HepG2 (cell line): ENCODE measurements at regions not wholly inside any gene's neighbourhood (a gene's known extent, or its start where the extent isn't known, plus 50 kb on each side); places are given as distances from the start of the nearest gene placed in this dataset.

ENCODE experiments used
- ATAC-seq: fragments of 200-7000 bp; cut with Tn5 transposase; 3 replicates; pipeline ENCODE4 v1.9.1; 2020; ENCODE audit warnings: mild to moderate bottlenecking, moderate library complexity
- BruUV-seq: library from RNA; stranded (reverse); fragments of 400-500 nt; replicated peaks from 2 replicates; lab custom pipeline; 2021; lab: Mats Ljungman, UMichigan
- CTCF ChIA-PET: fragments of 300-600 bp; formaldehyde crosslinking; extraction: SDS; loops from one replicate; lab custom pipeline; 2021; ENCODE audit warnings: low total read pairs, inconsistent platforms, low intra/inter-chr PET ratio; lab: Yijun Ruan, JAX
- POLR2A ChIA-PET: fragments of 350-600 bp; sonication (Branson Sonifier 250); formaldehyde crosslinking; loops from one replicate; lab custom pipeline; 2020; ENCODE audit warnings: antibody characterized with exemption, inconsistent platforms; lab: Yijun Ruan, JAX
- DNase-seq: peaks from one replicate; pipeline ENCODE4 v3.0.0-alpha.2; 2015; ENCODE audit warnings: low spot score
- FAIRE-seq: peaks from 3 replicates; lab custom pipeline; 2011; peaks lifted over from hg19 to GRCh38; lab: Jason Lieb, UNC
- H2AFZ ChIP-seq: one replicate; pipeline ENCODE4 v1.6.1; 2011; ENCODE audit warnings: low read length, inconsistent platforms
- H3K27ac ChIP-seq: fragments of 300-600 bp; 3 replicates; pipeline ENCODE4 v1.8.0; 2011; ENCODE audit warnings: mixed run types, mild to moderate bottlenecking, mixed read lengths, low read length, inconsistent platforms; ENCODE audit not compliant: insufficient read depth; ENCODE audit errors: extremely low read length
- H3K27me3 ChIP-seq, 2 experiments: fragments of 200-600 bp in 1 of 2; 2 replicates in 1 of 2; 3 replicates in 1 of 2; pipeline versions ENCODE4 v1.6.0 to v1.8.0; 2011; ENCODE audit warnings: low read length in 2 of 2, mild to moderate bottlenecking in 2 of 2, moderate library complexity in 2 of 2, inconsistent platforms in 1 of 2; ENCODE audit not compliant: insufficient read depth in 2 of 2, control insufficient read depth in 1 of 2
- H3K36me3 ChIP-seq, 2 experiments: fragments of 200-600 bp in 1 of 2; replicated peaks in 1 of 2; 2 replicates in 1 of 2; 3 replicates in 1 of 2; pipeline versions ENCODE4 v1.5.1 to v1.8.0; 2011; ENCODE audit warnings: low read length in 2 of 2, inconsistent platforms in 1 of 2; ENCODE audit not compliant: insufficient read depth in 2 of 2, control insufficient read depth in 1 of 2
- H3K4me1 ChIP-seq: 2 replicates; pipeline ENCODE4 v1.5.1; 2012; ENCODE audit warnings: low read length, inconsistent platforms; ENCODE audit not compliant: insufficient read depth
- H3K4me2 ChIP-seq: 2 replicates; pipeline ENCODE4 v1.6.0; 2011; ENCODE audit warnings: low read depth, low read length, inconsistent platforms
- H3K4me3 ChIP-seq, 3 experiments: fragments of 200-600 bp in 1 of 3; sonication (generic), shearing (Covaris generic) in 1 of 3; replicated peaks in 1 of 3; 2 replicates each; pipeline ENCODE4 v1.5.1; 2011 to 2016; ENCODE audit warnings: low read length in 3 of 3, inconsistent platforms in 2 of 3, low read depth in 2 of 3, mild to moderate bottlenecking in 2 of 3, control low read depth in 1 of 3, mixed read lengths in 1 of 3; ENCODE audit not compliant: insufficient read depth in 1 of 3
- H3K79me2 ChIP-seq: one replicate; pipeline ENCODE4 v1.6.1; 2011; ENCODE audit warnings: low read length, inconsistent platforms; ENCODE audit not compliant: insufficient read depth
- H3K9ac ChIP-seq: 2 replicates; pipeline ENCODE4 v1.6.0; 2011; ENCODE audit warnings: mild to moderate bottlenecking, low read depth, low read length, inconsistent platforms; ENCODE audit not compliant: insufficient read depth
- H3K9me3 ChIP-seq: 2 replicates; pipeline ENCODE4 v1.5.1; 2012; ENCODE audit warnings: mild to moderate bottlenecking, low read length
- H4K20me1 ChIP-seq: 2 replicates; pipeline ENCODE4 v1.6.0; 2011; ENCODE audit warnings: inconsistent platforms, mild to moderate bottlenecking, low read length, moderate library complexity; ENCODE audit not compliant: insufficient read depth
- AKNA ChIP-seq: sonication (generic); formaldehyde crosslinking; IDR thresholded peaks from 2 replicates; pipeline ENCODE4 v1.4.0; 2020; ENCODE audit warnings: missing genetic modification reagents, borderline replicate concordance
- FOXO1 ChIP-seq: sonication (generic); formaldehyde crosslinking; IDR thresholded peaks from 2 replicates; pipeline ENCODE4 v1.4.0; 2020; ENCODE audit warnings: missing genetic modification reagents
- KLF13 ChIP-seq: sonication (generic); formaldehyde crosslinking; IDR thresholded peaks from 2 replicates; pipeline ENCODE4 v1.4.0; 2020; ENCODE audit warnings: mild to moderate bottlenecking, missing genetic modification reagents
- NFKBIZ ChIP-seq: IDR thresholded peaks from 2 replicates; pipeline ENCODE4 v1.6.1; 2018; ENCODE audit warnings: missing genetic modification reagents, missing compliant biosample characterization
- NRL ChIP-seq: sonication (generic); formaldehyde crosslinking; IDR thresholded peaks from 2 replicates; pipeline ENCODE4 v1.5.0; 2020; ENCODE audit warnings: missing genetic modification reagents, mild to moderate bottlenecking, moderate library complexity, borderline replicate concordance
- SAP130 ChIP-seq: IDR thresholded peaks from 2 replicates; pipeline ENCODE4 v1.6.1; 2016; ENCODE audit warnings: low read depth
- ZMAT5 ChIP-seq: sonication (generic); formaldehyde crosslinking; IDR thresholded peaks from 2 replicates; pipeline ENCODE4 v1.5.0; 2020; ENCODE audit warnings: mild to moderate bottlenecking, low read depth, missing genetic modification reagents, borderline replicate concordance
- ZNF552 ChIP-seq: sonication (generic); formaldehyde crosslinking; IDR thresholded peaks from 2 replicates; pipeline ENCODE4 v1.9.0; 2022; ENCODE audit warnings: missing genetic modification reagents, mild to moderate bottlenecking, borderline replicate concordance
- ZNF792 ChIP-seq: IDR thresholded peaks from 2 replicates; pipeline ENCODE4 v1.6.1; 2016
- in situ Hi-C: cut with HindIII; loops from 2 replicates; pipeline ENCODE4 v1.10.0; 2017; ENCODE audit warnings: low pct_unique_long_range_greater_than_20kb; ENCODE audit not compliant: extremely low pct_ligation_motif_present
- intact Hi-C: fragments of 100-400 bp; cut with micrococcal nuclease; formaldehyde crosslinking; loops from one replicate; pipeline ENCODE4 v1.10.0; 2022; ENCODE audit not compliant: unreplicated experiment
- TF ChIP-seq, protein P1 (sequence below): sonication (generic); formaldehyde crosslinking; IDR thresholded peaks from 2 replicates; pipeline ENCODE4 v1.8.0; 2022; ENCODE audit warnings: mild to moderate bottlenecking, missing genetic modification reagents, moderate library complexity

DNA sequence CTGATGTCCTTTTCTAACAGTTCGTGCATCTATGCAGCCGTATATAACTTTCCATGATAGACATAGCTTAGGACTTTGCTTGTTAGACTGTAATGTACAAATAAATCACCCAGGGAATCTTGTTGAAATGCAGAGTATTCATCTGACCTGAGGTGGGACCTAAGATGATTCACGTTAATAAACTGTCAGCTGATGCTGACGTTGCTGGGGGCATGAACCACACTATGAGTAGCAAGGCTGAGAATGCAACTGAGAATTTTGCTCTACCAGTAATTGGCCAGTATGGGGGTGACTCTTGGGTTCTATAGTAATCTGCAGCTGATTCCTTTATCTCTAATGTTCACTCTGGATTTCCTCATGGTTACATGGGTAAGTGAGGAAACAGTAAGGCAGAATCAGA, 130.1 kb upstream of the MALRD1 start (continued):
- TF ChIP-seq AKNA (CRISPR knock-in tag) (no peak), SAP130 (CRISPR knock-in tag) (no peak), KLF13 (no peak), NRL (no peak), ZNF552 (CRISPR knock-in tag) (no peak), FOXO1 (CRISPR knock-in tag) (no peak)
- TF ChIP-seq, protein P1, sequence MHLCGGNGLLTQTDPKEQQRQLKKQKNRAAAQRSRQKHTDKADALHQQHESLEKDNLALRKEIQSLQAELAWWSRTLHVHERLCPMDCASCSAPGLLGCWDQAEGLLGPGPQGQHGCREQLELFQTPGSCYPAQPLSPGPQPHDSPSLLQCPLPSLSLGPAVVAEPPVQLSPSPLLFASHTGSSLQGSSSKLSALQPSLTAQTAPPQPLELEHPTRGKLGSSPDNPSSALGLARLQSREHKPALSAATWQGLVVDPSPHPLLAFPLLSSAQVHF (CRISPR knock-in tag): no peak

DNA sequence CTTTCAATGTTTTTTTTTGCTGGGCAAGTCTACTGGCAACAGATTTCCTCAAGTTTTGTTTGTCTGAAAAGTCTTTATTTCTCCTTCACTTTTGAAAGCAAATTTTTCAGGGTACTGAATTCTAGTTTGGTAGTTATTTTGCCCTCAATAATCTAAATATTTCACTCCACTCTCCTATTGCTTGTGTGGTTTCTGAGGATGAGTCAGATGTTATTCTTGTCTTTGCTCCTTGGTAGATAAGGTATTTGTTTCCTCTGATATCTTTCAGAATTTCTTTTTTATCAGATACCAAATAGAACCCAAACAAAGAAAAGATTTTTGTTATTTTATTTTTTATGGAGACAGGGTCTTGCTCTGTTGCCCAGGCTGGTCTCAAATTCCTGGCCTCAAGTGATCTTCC, 99.2 kb upstream of the MALRD1 start:
- BruUV-seq: no TSS peak
- Histone ChIP-seq H3K36me3 (no peaks in the 10 kb centered on the region), H3K79me2 (no peaks in the 10 kb centered on the region), H3K4me2 (no peak overlapping the region), H3K27ac (no peak overlapping the region), H3K9me3 (peaks cover 36% of the 10 kb centered on the region), H3K9ac (no peak overlapping the region), H3K4me3 (no peak overlapping the region), H3K4me1 (no peaks in the 10 kb centered on the region), H3K27me3 (no peaks in the 10 kb centered on the region), H4K20me1 (no peaks in the 10 kb centered on the region), H2AFZ (no peak overlapping the region)
- POLR2A ChIA-PET: no interaction called here
- in situ Hi-C loops: no loop called here
- intact Hi-C loops: no loop called here
- no peak for FAIRE-seq
- ATAC-seq: no peak
- CTCF ChIA-PET: no interaction called here
- no peak for DNase-seq
- TF ChIP-seq ZNF792 (CRISPR knock-in tag): no peak
- TF ChIP-seq NFKBIZ: no peak
- no peak for TF ChIP-seq ZMAT5
- TF ChIP-seq AKNA (CRISPR knock-in tag): no peak
